Hematopoietic multipotent progenitor cell treated with erythropoietin and hydrocortisone succinate and interleukin-3 and kit ligand, for 17 days (in vitro differentiated cells): ENCODE measurements at regions not wholly inside any gene's neighbourhood (a gene's known extent, or its start where the extent isn't known, plus 50 kb on each side); places are given as distances from the start of the nearest gene placed in this dataset.

ENCODE experiments used
- DNase-seq: peaks from one replicate; pipeline ENCODE4 v3.0.0-alpha.2; 2015; ENCODE audit warnings: low spot score

DNA sequence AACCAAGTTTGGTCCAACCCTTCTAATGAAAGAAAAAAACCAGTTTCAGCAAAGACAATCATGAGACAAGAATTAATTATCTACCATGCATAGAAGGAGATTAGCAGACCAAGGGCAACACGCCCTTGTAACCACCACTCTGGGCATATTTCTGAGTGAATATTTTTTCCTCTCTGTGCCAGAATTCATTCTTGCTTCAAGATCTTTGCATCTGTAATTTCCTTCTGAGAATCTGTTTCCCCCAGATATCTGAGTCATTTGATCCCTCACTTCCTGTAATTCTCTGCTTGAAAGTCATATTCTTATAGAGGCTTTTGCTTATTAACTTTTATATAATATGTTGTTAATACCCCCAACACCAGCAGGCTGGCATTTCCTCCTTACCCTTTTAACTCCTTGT is 243.7 kb downstream of the SLC16A7 start:
- DNase-seq, result no peak

DNA sequence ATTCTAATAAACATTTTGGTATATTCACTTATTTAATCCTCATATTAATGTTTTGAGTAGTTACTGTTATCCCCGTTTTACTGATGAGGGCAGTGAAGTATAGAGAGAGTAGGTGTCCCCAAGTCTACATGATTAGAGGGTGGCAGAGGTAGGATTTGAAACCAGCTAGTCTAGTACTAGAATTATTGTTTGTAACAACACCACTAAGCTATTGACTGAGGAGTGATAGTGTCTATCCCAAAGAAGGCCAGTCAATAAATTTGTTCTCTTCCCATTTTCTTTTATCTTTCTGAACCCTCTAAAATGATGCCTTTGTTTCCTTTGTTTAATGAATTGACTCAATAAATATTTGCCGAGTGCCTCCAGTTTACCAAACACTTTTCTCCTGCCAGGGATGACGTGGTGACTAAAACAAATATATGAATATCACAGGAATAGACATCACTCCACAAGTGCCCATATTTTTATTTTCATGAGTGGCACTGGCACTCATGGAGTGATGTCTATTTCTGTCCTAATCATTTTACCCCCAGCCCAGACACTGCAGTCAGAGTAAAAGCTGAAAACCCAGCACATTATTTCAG is 247.5 kb downstream of the SLC16A7 start:
- DNase-seq, result no peak

DNA sequence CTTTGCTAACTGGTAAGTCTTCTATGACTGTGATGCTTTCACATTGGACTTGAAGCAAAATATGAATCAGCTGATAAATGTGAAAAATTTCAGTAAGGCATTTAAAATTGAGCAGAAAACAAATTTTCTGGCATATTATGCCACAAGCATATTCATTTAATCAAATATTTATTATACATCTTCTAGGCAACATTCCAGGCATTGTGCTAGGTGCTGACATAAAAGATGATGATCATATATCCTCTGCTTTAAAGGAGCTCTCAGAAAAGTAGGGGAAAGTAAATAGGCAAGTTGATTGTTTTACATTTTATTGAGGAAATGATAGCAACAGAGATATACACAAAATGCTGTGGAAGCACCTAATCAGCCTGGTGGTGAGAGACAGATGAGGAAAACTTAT is 248.9 kb downstream of the SLC16A7 start:
- no peak for DNase-seq

DNA sequence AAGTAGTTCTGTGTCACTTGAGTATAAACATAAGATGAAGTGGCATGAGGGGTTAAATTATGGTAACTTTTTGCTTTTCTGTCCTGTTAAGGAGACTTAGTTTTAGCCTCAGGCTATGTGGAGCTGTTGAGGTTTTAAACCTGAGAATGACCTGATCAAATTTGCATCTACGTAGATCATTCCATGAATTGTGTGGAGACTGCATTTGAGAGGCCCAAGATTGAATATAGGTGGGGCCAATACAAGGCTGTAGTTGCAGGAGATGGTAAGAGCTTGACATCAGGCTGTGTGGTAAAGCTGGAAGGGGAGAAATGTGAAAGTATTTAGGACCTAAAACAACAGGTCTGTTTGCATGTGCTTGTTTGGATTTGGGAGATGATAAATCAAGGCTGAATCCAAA is 249.5 kb downstream of the SLC16A7 start:
- no peak for DNase-seq

DNA sequence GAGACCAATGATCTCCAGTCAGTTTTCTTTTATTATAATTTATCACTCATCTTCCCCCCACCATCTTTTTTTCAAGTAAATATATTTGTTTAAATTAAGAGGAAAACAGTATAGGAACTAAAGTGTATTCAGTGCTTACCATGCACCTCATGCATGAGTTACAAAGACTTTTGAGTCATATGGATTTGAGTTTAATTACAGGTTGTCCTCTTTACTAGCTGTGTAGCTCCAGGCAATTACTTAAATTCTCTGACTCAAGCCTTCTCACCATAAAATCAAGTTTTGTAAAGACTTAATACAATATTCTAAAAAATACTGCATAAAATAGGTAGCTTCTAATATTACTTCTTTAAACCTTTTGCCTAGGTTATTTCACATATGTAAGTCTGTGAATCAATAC is 251.3 kb downstream of the SLC16A7 start:
- no peak for DNase-seq

DNA sequence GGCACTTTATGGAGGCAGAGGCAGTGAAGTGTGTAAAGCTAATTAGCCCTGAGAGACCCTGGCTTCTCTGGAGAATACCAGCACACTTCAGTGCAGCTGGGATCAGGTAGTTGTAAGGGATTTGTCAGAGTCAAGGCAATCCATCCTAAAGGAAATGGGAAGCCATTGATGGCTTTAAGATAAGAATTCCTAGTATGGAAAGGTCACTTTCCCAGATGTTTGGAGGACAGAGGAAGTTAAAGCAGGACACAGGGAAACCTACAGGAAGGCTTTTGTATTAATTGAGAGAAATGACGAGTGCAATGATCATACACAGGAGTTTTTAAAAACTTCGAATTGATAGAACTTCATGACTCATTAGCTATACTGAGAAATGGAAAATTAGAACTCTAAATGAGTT is 254.4 kb downstream of the SLC16A7 start:
- no peak for DNase-seq

DNA sequence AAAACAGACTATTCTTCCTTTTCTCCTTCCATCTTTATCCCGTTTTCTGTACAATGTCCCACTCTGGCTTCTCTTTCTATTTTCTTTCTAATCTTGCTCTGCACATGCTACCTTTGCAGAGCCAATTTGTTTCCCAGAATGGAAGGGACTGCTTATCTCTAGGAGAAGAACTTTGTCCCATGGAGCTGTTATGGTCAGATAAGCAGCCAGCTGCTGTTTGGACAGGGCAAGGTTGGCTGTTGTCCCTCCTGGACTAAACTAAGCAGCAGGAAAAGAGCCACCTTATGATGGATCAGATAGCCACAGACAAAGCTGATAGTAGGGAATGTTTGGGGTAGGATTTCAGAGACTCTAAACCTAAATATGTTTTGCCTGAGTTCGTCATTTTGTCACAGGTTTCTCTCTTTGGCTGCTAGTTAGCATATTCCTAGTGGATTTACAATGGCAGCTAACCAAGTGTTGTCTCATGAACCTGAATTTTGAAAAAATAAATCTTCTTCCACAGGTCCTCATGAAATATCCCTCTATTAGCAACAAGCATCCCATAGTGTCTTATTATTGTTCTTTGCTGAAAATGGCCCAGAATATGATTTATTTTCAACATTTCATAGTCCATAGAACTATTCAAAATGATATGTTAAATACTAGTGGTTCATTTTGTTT is 262.8 kb downstream of the SLC16A7 start:
- DNase-seq, result no peak

DNA sequence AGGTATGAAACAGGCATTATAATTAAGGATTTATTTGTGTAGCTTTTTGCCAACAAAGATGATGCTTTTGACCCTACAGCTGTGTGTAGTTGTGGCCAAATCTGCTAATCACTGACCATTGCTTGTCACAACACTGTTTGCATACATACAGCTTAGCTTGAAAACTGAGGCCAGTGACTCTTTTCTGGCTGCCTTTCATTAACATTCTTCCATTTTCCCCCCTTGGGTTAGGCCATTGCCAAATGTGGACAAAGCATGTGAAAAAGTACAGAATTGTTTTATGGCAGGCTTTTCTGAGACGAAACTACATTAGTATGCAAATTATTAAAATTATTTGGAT is 263.3 kb downstream of the SLC16A7 start:
- DNase-seq, result no peak

DNA sequence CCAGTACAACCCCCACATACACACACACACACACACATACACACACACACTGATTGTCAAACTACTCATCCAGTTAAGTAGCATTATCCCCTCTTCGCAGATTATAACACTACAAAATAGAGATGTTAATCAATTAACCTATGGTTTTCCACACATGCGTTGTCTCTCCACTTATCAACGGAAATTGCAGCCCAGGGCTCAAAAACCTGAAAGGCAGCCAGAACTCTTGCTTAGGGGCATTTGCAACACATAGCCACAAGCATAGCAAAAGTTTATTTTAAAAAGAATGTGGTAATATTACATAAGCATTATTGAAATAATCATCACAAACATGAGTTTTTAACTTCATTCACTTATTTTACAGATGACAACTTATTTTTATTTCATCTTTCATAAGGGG is 265.8 kb downstream of the SLC16A7 start:
- no peak for DNase-seq

DNA sequence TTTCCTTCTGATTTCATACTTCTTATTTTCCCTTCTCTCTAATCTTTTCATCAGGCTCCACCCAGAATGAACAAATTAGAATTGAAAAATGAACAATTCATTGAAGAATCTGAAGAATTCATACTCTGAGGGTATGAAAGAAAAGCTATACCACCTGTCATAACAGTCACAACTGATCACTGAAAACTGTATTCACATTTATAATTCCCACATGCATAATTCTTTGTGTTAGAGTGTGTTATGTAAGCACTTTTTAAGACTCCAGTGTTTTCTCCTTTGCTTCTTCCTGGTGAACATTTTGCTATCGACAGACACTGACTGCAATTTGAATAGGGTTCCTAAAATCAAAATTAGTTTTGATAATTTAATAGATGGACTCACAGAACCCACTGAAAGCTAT is 271.2 kb downstream of the SLC16A7 start:
- DNase-seq, result no peak

DNA sequence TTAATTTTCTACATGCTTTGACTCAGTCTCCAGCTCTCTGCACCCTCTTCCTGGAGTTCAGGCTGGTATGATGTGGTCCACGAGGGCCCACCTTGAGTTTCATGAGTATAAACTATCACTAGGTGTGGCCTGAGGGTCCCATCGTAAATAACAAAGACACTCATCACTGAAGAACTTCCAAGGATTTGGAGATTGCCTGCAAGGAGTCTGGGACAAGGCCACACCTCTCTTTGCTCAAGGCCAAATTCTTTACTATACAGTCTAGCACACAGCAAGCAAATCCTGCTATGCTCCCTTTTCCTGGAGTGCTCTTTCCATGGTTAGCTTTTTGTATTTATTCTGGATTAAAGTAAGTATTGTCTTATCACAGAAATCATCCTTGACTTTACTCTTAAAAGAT is 271.9 kb downstream of the SLC16A7 start:
- no peak for DNase-seq

DNA sequence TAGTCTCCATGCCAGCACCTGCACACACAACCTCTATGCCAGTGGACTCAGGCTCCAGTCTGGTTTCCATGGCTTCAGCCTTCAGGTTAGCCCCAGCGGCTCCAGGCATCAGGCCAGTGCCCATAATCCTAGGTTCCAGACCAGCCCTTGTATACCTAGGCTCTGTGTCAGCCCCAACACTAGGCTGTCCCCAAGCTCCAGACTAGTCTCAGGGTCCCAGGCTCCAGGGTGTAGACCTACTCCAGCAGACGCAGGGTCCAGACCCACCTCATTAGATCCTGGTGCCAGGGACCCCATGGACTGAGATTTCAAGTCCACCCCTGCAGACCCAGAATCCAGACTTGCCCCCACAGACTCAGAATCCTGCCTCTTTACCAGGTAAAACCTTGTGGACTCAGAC is 275.9 kb downstream of the SLC16A7 start:
- DNase-seq, result no peak

DNA sequence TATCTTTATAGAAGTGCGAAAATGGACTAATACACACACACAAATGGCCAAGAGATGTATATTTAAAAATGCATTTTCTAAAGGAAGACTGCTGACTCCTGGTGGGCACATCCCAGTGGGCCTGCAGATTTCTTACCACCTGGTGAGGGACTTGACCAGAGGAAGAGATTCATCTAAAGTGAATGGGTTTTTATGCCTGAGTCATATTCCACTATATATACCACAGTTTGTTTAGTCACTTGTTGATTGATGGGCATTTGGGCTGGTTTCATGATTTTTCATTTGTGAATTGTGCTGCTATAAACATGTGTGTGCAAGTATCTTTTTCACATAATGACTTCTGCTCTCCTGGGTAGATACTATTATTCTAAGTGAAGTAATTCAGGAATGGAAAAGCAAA is 277.3 kb downstream of the SLC16A7 start:
- DNase-seq, result no peak

DNA sequence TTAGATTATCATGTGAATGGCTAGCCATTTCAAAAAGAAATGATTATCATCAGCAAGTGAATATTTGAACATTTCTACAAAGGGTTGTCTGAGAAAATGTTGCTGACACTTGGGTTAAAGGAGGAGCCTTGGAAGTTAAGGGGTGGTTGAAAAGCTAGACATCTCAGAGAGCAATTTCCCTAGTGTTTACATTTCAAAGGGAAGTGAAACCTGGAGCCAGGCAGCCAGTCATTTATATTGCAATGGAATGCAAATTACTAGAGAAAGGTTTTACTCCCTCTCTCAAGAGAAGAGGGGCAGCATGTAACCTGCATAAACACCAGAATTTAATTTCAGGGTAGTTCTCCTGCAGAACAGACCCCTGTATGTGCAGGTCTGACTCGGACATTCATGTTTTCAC is 279.0 kb downstream of the SLC16A7 start:
- no peak for DNase-seq

DNA sequence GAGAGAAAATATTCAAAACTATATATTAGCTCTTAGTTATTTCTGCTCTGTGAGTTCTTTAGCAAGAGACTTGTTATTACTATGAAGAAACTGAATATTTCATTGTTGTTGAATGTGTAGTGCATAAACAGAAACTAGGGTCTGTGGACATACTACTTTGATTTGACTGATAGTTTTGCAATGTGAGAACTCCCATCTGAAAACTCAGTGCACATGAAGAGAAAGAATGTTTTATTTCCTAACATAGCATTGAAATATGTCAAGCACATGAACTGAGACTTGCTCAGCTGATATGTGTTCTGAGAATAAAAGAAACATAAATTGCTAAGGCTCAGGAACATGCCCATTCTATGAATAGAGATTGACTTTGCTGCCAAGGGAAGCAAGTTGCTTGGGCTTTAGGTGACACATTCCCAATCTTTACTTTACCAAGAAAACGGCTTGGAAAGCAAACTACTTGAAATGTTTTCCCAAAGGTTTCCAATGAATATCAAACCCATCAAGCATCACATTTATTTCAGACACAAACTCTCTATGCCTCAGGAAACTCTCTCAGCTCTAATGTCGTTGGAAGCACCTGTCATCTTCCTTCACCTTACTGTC is 290.4 kb downstream of the SLC16A7 start:
- DNase-seq, result no peak

DNA sequence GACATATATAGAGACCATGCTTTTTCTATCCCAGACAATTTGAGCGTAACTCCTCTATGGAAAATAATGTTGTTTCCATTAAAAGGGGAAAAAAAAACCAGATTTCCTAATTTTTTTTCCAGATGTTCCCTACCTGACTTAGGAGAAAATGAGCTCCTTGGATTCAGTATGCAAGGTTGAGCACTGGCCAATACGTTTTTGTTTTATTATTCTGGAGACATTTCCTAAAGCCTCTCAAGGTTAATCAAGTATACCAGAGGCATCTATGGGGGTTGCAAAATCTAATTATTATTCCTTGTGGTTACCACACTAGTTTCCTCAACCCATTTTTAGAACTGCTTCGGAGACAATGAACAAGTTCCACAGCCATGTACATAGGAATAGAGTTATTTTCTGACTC is 291.3 kb downstream of the SLC16A7 start:
- no peak for DNase-seq

DNA sequence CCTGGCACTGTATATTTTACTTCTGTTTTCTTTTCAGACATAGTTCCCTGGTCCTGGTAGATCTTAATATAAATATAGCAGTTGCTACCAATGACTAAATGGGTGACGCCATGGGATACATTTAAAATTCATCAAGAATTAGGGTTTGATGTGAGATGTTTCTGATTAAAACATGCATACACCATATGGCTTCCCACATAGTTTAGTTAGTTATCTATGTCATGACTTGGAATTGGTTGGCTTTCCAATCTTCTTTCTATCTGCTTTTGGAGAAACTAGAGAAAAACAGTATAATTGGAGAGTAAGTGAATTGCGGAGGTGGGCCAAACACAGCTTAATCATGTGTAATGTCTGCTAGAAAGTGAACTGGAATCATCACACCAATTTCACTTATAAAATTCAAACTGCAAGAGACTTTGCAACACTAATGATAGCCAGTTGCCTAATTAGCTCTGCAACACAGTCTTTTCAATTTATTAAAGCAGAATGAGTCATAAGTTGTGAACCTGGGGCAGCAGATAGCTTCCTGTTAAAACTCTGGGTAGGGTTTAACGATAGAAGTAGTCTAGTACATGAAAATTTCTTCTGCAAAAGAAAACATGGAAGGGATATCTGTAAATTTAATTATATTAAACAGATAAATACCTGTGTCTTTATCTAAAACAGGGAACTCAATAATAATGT is 295.2 kb downstream of the SLC16A7 start:
- no peak for DNase-seq

DNA sequence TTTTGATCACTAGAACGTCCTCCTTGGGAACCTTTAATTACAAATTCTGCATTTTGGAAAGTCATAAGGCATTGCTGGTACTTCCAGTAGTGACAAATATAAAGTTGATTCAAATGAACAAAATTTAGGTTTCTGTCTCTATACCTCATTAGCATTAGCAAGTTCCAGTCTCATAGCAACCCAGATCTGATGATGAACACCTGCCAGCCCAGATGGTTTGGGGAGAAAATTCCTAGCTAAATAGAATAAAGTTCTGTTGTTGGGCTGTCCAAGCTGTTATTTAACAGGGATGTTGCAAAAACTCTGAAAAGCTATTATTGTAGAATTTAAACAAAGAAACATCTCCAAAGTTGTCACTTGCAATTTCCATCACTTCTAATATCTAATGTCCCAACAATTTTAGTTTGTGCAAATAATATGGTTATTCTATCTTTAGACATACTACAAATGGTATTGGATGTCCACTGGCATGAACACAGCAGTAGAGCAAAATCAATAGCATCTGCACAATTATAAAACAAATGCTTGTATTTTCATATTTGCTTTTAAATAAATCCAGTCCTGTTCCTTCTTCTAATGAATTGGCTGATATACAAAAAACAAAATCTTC is 299.4 kb downstream of the SLC16A7 start:
- DNase-seq, result no peak

DNA sequence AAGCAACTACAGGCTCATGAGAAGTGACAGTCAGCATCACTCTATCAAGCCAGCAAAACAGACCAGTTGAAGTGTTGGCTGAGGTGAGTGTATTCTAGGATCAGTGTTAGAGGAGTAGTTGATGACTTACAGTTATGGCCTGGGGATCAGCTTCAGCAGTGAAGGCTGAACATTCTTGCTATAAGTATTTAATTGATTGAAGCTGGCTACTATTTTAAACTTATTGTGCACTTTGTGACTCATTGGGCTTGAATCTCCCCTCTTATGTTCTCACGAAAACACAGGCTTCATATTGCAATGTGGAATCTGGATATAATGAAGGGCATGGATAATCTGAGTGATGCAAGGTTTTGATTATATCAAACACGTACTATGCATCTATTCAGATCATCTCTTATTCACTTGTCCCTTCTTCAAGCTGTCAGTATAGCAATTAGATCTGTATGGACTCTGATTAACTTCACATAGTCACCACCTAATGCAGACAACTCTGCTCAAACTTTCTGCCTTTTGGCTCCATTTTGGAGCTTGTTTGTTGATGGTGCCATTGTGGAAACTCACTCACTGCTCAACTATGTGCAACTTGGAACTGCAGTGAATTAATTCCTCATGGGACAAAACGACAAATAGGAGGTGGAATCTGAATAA is 309.2 kb downstream of the SLC16A7 start:
- no peak for DNase-seq

DNA sequence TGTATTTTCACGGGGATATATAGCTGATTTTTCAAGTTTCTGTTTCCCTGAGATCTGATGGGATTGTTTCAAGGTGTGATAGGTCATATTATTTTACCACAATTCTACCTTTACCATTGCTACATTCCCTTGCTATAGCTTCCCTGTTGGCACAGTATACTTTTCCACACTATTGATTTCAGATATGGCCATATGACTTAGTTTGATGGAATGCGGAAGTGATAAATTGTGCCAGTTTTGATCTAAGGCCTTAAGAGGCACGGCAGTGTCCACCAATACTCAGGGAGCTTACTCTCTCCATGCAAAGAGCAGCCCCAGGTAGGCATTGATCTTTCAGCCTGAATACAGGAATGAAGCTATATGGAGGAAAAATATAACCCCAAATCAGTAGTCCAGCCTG is 315.7 kb downstream of the SLC16A7 start:
- no peak for DNase-seq

DNA sequence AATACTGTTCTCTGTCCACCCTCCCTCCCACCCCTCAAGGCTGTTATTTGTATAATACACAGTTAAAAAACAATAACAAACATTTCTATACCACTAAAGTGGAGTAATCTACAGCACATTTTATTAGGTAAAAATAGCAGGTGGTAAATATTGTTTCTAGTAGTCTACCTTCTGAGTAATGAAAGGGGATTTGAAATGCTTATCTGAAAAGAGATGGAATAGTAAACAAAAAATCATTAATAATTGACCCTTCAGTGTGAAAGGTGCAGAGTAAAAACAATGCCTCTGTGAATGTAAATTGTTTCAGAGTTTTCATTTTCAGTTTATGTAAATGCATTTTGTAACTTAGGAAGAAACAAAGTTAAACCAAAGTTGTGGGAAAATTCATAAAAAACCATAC is 321.2 kb downstream of the SLC16A7 start:
- no peak for DNase-seq

DNA sequence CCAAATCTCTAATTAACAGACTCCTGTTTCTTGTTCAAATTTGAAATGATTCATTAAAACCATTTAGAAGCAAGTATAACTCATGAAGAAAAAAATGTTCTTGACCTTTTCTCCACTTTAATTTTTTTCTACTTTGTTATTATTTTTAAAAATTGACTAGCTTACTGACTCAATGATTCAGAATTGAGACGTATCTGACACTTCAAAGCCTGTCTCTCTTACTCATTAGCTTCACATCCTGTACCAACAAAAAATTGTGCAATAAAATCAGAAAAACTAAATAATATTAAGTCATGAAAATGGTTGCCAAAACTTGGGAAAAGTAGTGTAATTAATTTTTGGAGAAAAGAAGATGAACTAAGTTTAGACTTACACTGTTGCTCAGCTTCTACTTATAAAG is 331.2 kb downstream of the SLC16A7 start:
- no peak for DNase-seq

DNA sequence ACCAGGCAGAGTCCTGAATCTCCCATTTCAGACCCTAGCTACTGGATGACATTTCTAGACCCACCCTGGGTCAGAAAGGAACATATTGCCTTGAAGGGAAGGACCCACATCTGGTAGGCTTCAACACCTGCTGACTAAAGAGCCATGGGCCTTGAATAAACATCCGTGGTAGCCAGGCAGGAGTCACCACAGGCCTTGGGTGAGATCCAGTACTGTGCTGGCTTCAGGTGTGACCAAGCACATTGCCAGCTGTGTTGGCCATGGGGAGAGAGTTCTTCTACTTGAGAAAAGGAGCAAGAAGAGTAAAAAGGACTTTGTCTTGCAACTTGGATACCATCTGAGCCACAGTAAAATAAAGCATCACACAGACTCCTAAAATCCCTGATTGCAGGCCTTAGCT is 332.6 kb downstream of the SLC16A7 start:
- no peak for DNase-seq
